ENCODE measurements at regions not wholly inside any gene's neighbourhood (a gene's known extent, or its start where the extent isn't known, plus 50 kb on each side); places are given as distances from the start of the nearest gene placed in this dataset.

GRCh38 chr15:61282661-61283060 lies 53.6 kb upstream of the RORA start:
- DNase-seq, result no peak
- H4K20me1 ChIP-seq (ENCODE audit: insufficient read depth, low read length), result no peaks in the 10 kb centered on the region
- TF ChIP-seq CTCF (IDR thresholded peaks at IDR 0.05; ENCODE audit: borderline replicate concordance, extremely low read depth, low read length, poor library complexity, severe bottlenecking) (no peak), EZH2 (IDR thresholded peaks at IDR 0.05; ENCODE audit: borderline replicate concordance, low read depth, low read length, severe bottlenecking) (no peak)
- no peak for ATAC-seq (ENCODE audit: insufficient read depth, low read depth)
- no peaks in the 10 kb centered on the region for H3K9me3 ChIP-seq (ENCODE audit: insufficient read depth, low read length, severe bottlenecking)
- H3K36me3 ChIP-seq (ENCODE audit: insufficient read depth, low read length), result no peaks in the 10 kb centered on the region
- no peak overlapping the region for H3K27ac ChIP-seq (ENCODE audit: low read length)
- H3K4me2 ChIP-seq (ENCODE audit: insufficient read depth, low read length), result no peak overlapping the region
- H3K4me1 ChIP-seq (ENCODE audit: insufficient read depth, low read length), result no peaks in the 10 kb centered on the region
- H3K79me2 ChIP-seq (ENCODE audit: insufficient read depth, low read length), result no peaks in the 10 kb centered on the region
- no peak overlapping the region for H2AFZ ChIP-seq (ENCODE audit: low read depth, low read length)
- H3K4me3 ChIP-seq (ENCODE audit: low read depth in 1 of 2, low read length in 2 of 2), result no peak overlapping the region
- peaks cover 4% of the 10 kb centered on the region for H3K27me3 ChIP-seq (ENCODE audit: insufficient read depth, low read length, poor library complexity)
- no peak overlapping the region for H3K9ac ChIP-seq (ENCODE audit: low read depth, low read length)

GRCh38 chr15:61281328-61281727 lies 52.2 kb upstream of the RORA start:
- H3K79me2 ChIP-seq (ENCODE audit: insufficient read depth, low read length), result no peaks in the 10 kb centered on the region
- H3K9ac ChIP-seq (ENCODE audit: low read depth, low read length), result no peak overlapping the region
- DNase-seq (no peak), ATAC-seq (ENCODE audit: insufficient read depth, low read depth) (no peak)
- H4K20me1 ChIP-seq (ENCODE audit: insufficient read depth, low read length), result no peaks in the 10 kb centered on the region
- no peaks in the 10 kb centered on the region for H3K9me3 ChIP-seq (ENCODE audit: insufficient read depth, low read length, severe bottlenecking)
- no peak overlapping the region for H2AFZ ChIP-seq (ENCODE audit: low read depth, low read length)
- no peak overlapping the region for H3K4me2 ChIP-seq (ENCODE audit: insufficient read depth, low read length)
- TF ChIP-seq EZH2 (IDR thresholded peaks at IDR 0.05; ENCODE audit: borderline replicate concordance, low read depth, low read length, severe bottlenecking) (no peak), CTCF (IDR thresholded peaks at IDR 0.05; ENCODE audit: borderline replicate concordance, extremely low read depth, low read length, poor library complexity, severe bottlenecking) (no peak)
- H3K27me3 ChIP-seq (ENCODE audit: insufficient read depth, low read length, poor library complexity), result peaks cover 4% of the 10 kb centered on the region
- no peak overlapping the region for H3K27ac ChIP-seq (ENCODE audit: low read length)
- H3K36me3 ChIP-seq (ENCODE audit: insufficient read depth, low read length), result no peaks in the 10 kb centered on the region
- no peak overlapping the region for H3K4me3 ChIP-seq (ENCODE audit: low read depth in 1 of 2, low read length in 2 of 2)
- no peaks in the 10 kb centered on the region for H3K4me1 ChIP-seq (ENCODE audit: insufficient read depth, low read length)
